ENCODE measurements at regions not wholly inside any gene's neighbourhood (a gene's known extent, or its start where the extent isn't known, plus 50 kb on each side); places are given as distances from the start of the nearest gene placed in this dataset.

GRCh38 chrX:2596045-2596444, 95.0 kb upstream of the CD99 start:
- no peak for TF ChIP-seq CTCF (conservative IDR thresholded peaks at IDR 0.05; ENCODE audit: low read depth, low read length)
- no peak for TF ChIP-seq EZH2 (IDR thresholded peaks at IDR 0.05; ENCODE audit: borderline replicate concordance, low read depth, low read length, poor library complexity, severe bottlenecking)

All from A673 (cell line).